ENCODE measurements at regions not wholly inside any gene's neighbourhood (a gene's known extent, or its start where the extent isn't known, plus 50 kb on each side); places are given as distances from the start of the nearest gene placed in this dataset.

DNA sequence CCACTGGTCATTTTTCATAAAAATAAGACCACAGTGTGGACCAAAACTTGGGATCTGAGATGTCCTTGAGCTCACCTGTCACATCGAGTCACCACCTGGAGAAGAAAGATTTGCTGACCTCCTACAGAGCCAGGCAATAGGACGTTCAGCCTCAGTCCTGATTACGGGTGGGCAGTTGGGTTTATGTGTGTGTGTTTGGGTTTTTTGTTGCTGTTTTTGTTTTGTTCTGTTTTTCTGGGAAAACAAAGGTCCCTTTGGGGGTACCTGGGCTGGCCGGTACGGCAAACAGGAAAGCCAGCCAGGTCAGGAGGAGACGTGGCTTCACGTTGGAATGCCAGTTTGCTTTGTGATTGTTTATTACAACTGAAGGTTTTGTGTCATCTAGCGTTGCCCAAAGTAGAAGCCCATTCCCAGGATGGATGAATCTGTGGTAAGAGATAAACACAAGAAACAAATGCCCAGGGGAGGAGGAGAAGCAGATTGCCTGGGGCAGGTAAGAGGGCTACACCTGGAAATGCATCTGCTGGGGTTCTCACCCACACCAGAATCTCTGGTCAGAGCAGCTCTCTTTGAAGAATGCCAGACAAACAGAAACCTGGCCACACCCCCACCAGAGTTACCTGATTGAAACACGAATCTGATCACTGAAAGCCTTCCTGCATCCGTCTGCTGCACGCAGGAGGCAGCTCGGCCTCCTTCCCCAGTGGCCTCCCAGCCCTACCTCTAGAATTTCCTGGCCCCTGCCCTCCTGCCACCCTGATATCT lies 100.1 kb upstream of the DIO3 start:
- ATAC-seq (ENCODE audit: insufficient read depth, low FRiP score) (no peak), DNase-seq (no peak)
- Histone ChIP-seq H3K27me3 (ENCODE audit: control insufficient read depth in 3 of 3, insufficient read depth in 3 of 3, low read length in 2 of 3) (peaks cover 17 to 40% (median 30%) of the 10 kb centered on the region in 3 donors), H3K9me3 (ENCODE audit: control insufficient read depth in 4 of 4, insufficient read depth in 3 of 4, low read length in 3 of 4) (no peaks in the 10 kb centered on the region), H3K27ac (ENCODE audit: low read depth in 1 of 2, low read length in 1 of 2) (no peak overlapping the region), H3K36me3 (ENCODE audit: control insufficient read depth in 4 of 4, insufficient read depth in 4 of 4, low read length in 4 of 4) (no peaks in the 10 kb centered on the region), H3K4me1 (ENCODE audit: control insufficient read depth in 5 of 5, insufficient read depth in 5 of 5, low read length in 5 of 5) (peaks cover 0 to 11% (median 0%) of the 10 kb centered on the region in 5 donors), H3K9ac (ENCODE audit: insufficient read depth in 1 of 2, low read length in 2 of 2) (no peak overlapping the region), H3K4me3 (no peak overlapping the region)
- no peak for TF ChIP-seq CTCF (IDR thresholded peaks at IDR 0.05; ENCODE audit: control extremely low read depth, extremely low read depth)
- WGBS, 2 donors, result 91 to 93% methylated on average over 12 of the region's 12 CpGs

DNA sequence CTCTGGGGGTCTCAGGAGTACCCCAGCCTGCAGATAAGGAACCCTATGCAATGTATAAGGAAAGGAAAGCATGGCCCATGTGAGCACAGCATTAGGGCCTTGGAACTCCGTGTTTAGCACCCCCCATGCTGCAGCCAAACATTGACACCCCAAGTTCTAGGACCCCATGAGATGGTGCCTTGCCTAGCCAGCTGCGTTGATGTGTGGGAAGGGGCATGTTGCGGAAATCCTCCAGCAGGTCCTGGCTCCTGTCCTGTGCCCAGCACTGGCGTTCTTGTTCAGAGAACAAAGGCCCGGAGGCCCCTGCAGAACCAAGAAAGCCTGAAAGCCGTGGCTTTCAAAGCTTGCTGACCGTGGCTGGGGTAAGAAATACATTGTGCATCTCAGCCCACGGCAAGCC lies 99.4 kb upstream of the DIO3 start:
- Histone ChIP-seq H3K27ac (ENCODE audit: low read depth in 1 of 2, low read length in 1 of 2) (no peak overlapping the region), H3K9ac (ENCODE audit: insufficient read depth in 1 of 2, low read length in 2 of 2) (no peak overlapping the region), H3K4me1 (ENCODE audit: control insufficient read depth in 5 of 5, insufficient read depth in 5 of 5, low read length in 5 of 5) (peaks cover 0 to 11% (median 0%) of the 10 kb centered on the region in 5 donors), H3K36me3 (ENCODE audit: control insufficient read depth in 4 of 4, insufficient read depth in 4 of 4, low read length in 4 of 4) (no peaks in the 10 kb centered on the region), H3K4me3 (no peak overlapping the region), H3K27me3 (ENCODE audit: control insufficient read depth in 3 of 3, insufficient read depth in 3 of 3, low read length in 2 of 3) (peaks cover 17 to 32% (median 23%) of the 10 kb centered on the region in 3 donors), H3K9me3 (ENCODE audit: control insufficient read depth in 4 of 4, insufficient read depth in 3 of 4, low read length in 3 of 4) (no peaks in the 10 kb centered on the region)
- DNase-seq (no peak), ATAC-seq (ENCODE audit: insufficient read depth, low FRiP score) (no peak)
- no peak for TF ChIP-seq CTCF (IDR thresholded peaks at IDR 0.05; ENCODE audit: control extremely low read depth, extremely low read depth)
- 92 to 93% methylated on average over 8 of the region's 8 CpGs for WGBS, 2 donors

GRCh38 chr14:101462726-101463565 lies 98.3 kb upstream of the DIO3 start:
- no peaks in the 10 kb centered on the region for H3K9me3 ChIP-seq (ENCODE audit: control insufficient read depth in 4 of 4, insufficient read depth in 3 of 4, low read length in 3 of 4)
- DNase-seq (no peak), ATAC-seq (ENCODE audit: insufficient read depth, low FRiP score) (no peak)
- H3K27ac ChIP-seq (ENCODE audit: low read depth in 1 of 2, low read length in 1 of 2), result no peak overlapping the region
- no peak for TF ChIP-seq CTCF (IDR thresholded peaks at IDR 0.05; ENCODE audit: control extremely low read depth, extremely low read depth)
- H3K4me1 ChIP-seq (ENCODE audit: control insufficient read depth in 5 of 5, insufficient read depth in 5 of 5, low read length in 5 of 5), result peaks cover 0 to 11% (median 0%) of the 10 kb centered on the region in 5 donors
- H3K9ac ChIP-seq (ENCODE audit: insufficient read depth in 1 of 2, low read length in 2 of 2), result no peak overlapping the region
- H3K27me3 ChIP-seq (ENCODE audit: control insufficient read depth in 3 of 3, insufficient read depth in 3 of 3, low read length in 2 of 3), result peaks cover 13 to 30% (median 20%) of the 10 kb centered on the region in 3 donors
- H3K4me3 ChIP-seq, result no peak overlapping the region
- 88 to 89% methylated on average over 15 of the region's 15 CpGs for WGBS, 2 donors
- no peaks in the 10 kb centered on the region for H3K36me3 ChIP-seq (ENCODE audit: control insufficient read depth in 4 of 4, insufficient read depth in 4 of 4, low read length in 4 of 4)
